Hepatocyte (in vitro differentiated cells): ENCODE measurements at regions not wholly inside any gene's neighbourhood (a gene's known extent, or its start where the extent isn't known, plus 50 kb on each side); places are given as distances from the start of the nearest gene placed in this dataset.

Experiments used
- EZH2 ChIP-seq: fragments of 200-600 bp; sonication (generic); IDR thresholded peaks from 2 replicates; pipeline ENCODE4 v1.6.1; 2016; ENCODE audit warnings: antibody characterized with exemption, mild to moderate bottlenecking, borderline replicate concordance
- TF ChIP-seq, protein P1 (sequence below): fragments of 200-600 bp; sonication (generic); IDR thresholded peaks from 2 replicates; pipeline ENCODE4 v1.5.1; 2016; ENCODE audit warnings: antibody characterized with exemption, mild to moderate bottlenecking; ENCODE audit not compliant: poor library complexity

- TF ChIP-seq EZH2, result no peak
- TF ChIP-seq, protein P1, sequence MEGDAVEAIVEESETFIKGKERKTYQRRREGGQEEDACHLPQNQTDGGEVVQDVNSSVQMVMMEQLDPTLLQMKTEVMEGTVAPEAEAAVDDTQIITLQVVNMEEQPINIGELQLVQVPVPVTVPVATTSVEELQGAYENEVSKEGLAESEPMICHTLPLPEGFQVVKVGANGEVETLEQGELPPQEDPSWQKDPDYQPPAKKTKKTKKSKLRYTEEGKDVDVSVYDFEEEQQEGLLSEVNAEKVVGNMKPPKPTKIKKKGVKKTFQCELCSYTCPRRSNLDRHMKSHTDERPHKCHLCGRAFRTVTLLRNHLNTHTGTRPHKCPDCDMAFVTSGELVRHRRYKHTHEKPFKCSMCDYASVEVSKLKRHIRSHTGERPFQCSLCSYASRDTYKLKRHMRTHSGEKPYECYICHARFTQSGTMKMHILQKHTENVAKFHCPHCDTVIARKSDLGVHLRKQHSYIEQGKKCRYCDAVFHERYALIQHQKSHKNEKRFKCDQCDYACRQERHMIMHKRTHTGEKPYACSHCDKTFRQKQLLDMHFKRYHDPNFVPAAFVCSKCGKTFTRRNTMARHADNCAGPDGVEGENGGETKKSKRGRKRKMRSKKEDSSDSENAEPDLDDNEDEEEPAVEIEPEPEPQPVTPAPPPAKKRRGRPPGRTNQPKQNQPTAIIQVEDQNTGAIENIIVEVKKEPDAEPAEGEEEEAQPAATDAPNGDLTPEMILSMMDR, result no peak
Observed at GRCh38 chr12:29070309-29070708, 78.8 kb upstream of the FAR2 start.
